IPS DF 4.7 (cell line): ENCODE measurements at regions not wholly inside any gene's neighbourhood (a gene's known extent, or its start where the extent isn't known, plus 50 kb on each side); places are given as distances from the start of the nearest gene placed in this dataset.

Experiments used
- DNase-seq: peaks from one replicate; pipeline ENCODE4 v3.0.0-alpha.2; 2013; ENCODE audit warnings: low spot score; ENCODE audit errors: extremely low read depth

DNA sequence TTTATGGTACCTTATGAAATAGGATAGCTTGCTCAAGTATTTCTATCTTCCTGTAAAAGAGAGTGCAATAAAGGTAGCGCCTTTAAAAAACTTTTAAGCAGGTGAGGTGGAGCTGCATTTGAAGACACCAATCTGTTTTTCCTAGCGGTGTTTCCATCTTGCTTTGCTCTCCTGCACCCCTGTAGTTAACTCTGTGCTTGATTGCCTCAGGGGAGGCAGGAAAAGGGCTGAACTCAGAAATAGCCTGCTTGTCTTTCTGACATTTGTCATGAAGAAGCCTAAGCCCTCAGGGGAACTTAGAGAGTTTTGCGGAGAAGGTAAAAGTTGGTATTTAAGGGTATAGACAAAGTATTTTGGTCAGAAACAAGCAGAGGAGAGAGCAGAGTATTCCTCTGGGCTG, 63.0 kb upstream of the TPRG1 start:
- no peak for DNase-seq

DNA sequence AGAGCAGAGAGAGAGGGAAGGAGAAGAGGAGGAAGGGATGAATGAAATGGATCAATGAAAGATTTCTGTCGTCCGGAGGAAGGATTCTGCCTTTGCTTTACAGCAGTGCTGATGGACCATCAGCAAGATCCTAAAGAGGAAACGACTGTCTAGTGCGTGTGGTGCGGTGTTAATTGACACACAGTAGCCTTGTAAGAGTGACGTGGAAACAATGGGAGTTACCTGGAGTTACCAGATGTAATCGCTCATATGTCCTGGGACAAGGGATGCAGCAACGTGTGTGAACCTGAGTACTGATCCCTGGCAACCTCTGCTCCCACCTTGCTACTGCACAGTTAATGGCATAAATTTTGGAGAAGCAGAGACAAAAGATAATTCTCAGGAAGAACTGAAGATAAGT, 62.6 kb upstream of the TPRG1 start:
- DNase-seq: no peak

DNA sequence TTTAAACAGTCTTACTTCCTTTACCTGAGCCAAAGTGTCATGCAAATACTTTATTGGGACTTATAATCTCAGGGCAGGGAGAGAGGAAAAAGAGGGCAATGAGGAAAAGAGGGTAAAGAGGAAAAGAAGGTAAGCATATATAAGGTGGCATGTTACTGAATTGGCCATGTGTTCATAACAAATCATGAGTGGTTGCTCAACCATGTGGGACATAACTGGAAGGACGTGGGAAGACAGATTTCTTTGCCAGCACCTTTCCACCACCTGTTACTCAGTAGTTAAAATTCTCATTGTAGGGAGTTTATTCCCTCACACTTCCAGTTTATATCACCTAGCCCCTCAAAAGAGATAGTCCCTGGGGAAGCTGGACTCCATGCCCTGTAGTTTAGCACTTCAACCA, 54.7 kb upstream of the TPRG1 start:
- DNase-seq: no peak

DNA sequence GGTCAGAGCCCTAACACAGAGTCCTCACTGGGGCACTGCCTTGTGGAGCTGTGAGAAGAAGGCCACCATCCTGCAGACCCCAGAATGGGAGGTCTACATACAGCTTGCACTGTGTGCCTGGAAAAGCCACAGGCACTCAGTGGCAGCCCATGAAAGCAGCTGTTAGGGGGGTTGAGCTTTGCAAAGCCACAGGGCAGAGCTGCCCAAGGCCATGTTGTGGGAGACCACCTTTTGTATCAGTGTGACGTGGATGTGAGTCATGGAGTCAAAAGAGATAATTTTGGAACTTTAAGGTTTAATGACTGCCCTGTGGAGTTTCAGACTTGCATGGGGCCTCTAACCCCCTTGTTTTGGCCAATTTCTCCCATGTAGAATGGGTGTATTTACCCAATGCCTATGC, 52.9 kb upstream of the TPRG1 start:
- no peak for DNase-seq

DNA sequence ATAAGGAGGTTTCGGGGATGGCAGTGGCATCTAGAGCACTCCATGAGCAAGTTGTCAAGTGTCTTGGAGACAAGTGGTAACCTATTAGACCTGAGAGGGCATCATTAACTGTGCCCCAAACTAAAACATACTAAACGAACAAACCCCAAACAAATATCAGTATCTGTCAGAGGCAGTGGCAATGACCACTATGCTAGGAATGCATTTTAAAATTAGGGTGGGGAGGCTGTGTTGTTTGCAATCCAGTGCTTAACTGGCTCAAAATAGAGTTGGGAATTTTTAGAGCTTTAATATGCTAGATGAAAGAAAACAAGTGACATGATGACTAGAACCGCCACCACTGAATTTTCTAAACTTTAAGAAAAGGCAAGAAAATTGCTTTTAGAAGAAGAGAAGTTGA, 51.8 kb upstream of the TPRG1 start:
- no peak for DNase-seq

DNA sequence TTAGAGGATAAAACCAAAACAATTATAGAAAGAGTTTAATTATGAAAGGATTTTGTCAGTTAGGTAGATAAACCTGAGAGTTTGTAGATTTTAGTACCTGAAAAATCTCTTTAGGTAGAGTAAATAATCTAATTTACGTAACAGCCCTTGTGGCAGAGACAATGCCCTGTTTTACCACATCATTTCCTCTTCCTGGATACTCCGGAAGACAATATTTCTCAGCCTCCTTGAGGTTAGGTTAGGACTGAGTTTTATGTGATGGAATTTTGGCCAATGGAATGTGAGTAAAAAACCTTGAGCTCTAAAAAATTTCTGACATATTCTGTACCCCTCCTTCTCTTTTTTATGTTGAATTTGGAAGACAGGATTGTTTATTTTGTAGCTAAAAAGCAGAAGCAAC, 50.7 kb upstream of the TPRG1 start:
- DNase-seq: no peak
